ENCODE measurements at regions not wholly inside any gene's neighbourhood (a gene's known extent, or its start where the extent isn't known, plus 50 kb on each side); places are given as distances from the start of the nearest gene placed in this dataset.

DNA sequence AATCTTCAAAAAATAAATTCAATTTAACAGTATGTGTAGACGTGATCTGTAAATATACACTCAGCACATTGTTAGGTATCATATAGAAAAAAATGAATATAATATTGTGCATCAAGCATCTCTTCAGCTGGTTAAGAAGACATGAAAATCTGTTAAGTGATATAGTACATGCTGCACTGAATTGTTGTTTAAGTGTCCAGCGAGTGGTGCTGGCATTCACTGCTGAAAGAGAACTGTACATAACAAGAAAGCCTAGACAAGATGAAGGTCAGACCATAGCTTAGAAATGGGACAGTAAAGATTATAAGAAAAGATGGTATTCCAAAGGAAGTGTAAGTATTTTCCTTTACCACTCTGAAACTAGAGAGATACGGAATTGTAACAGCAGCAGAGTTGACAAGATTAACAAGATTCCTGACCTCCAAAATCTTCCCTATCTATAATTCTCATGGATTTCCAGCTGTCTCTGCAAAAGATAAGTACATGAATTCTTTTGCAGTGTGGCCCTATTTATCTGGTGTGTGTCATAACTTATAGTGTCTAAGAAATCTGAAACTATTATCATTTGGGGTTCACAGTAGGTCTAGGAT, 198.6 kb downstream of the FLRT2 start:
- TF ChIP-seq, protein P1, sequence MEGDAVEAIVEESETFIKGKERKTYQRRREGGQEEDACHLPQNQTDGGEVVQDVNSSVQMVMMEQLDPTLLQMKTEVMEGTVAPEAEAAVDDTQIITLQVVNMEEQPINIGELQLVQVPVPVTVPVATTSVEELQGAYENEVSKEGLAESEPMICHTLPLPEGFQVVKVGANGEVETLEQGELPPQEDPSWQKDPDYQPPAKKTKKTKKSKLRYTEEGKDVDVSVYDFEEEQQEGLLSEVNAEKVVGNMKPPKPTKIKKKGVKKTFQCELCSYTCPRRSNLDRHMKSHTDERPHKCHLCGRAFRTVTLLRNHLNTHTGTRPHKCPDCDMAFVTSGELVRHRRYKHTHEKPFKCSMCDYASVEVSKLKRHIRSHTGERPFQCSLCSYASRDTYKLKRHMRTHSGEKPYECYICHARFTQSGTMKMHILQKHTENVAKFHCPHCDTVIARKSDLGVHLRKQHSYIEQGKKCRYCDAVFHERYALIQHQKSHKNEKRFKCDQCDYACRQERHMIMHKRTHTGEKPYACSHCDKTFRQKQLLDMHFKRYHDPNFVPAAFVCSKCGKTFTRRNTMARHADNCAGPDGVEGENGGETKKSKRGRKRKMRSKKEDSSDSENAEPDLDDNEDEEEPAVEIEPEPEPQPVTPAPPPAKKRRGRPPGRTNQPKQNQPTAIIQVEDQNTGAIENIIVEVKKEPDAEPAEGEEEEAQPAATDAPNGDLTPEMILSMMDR (IDR thresholded peaks at IDR 0.05) = no peak
- TF ChIP-seq POLR2A (IDR thresholded peaks at IDR 0.05) = no peak

All from adrenal gland (tissue), 5 donors.